ENCODE measurements at regions not wholly inside any gene's neighbourhood (a gene's known extent, or its start where the extent isn't known, plus 50 kb on each side); places are given as distances from the start of the nearest gene placed in this dataset.
"Not testable (repeated sequence)": the region's sequence is repeated elsewhere in the genome, so short reads cannot be mapped to it uniquely, and the experiment has no call there.

DNA sequence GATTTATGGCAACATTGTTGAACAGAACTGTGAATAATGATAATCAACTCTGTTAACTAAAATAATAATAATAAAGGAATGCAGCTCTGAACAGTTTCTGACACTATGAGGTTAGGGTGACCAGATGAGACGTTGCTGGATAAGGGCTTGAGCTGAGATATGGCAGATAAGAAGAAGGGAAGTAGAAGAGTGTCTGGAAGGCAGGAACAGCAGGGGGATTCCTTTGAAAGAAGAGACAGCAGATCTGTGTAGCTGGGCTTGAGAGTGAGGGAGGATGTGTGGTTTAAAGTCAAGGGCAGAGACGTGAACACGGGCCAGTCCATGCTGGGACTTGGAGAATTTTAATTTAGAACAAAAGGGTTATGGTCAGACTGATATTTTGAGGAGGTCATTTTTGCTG, 273.1 kb upstream of the SLC14A2 start:
- ChIA-PET POLR2A (no interaction called here), CTCF (no interaction called here)
- H3K4me1 Mint-ChIP-seq = no peaks in the 10 kb centered on the region
- H3K9me3 Mint-ChIP-seq = no peaks in the 10 kb centered on the region
- H3K27me3 Mint-ChIP-seq = no peaks in the 10 kb centered on the region
- no peak overlapping the region for H3K4me3 Mint-ChIP-seq
- no peak for DNase-seq
- no peak overlapping the region for H3K27ac Mint-ChIP-seq
- H3K36me3 Mint-ChIP-seq (ENCODE audit: low read depth) = no peaks in the 10 kb centered on the region

DNA sequence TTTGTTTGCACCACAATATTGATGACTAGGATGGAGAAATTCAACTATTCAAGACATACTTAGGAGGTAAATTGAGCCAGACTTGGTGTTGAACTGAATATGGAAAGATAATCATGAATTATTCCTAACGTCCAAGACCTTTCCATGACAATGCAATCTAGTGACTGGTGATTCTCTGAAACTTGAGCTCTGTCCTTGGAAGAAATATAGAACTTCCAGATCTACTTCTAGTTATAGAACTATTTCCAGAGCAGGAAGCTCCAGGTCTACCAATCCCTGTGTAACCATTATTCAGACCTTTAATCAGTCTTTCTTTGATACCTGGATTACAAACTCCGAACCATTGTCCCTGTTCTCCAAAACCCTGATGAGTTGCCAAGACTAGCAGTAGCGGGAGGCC, 272.6 kb upstream of the SLC14A2 start:
- Mint-ChIP-seq H3K4me3 (no peak overlapping the region), H3K36me3 (ENCODE audit: low read depth) (no peaks in the 10 kb centered on the region), H3K27me3 (no peaks in the 10 kb centered on the region), H3K4me1 (no peaks in the 10 kb centered on the region), H3K27ac (no peak overlapping the region), H3K9me3 (no peaks in the 10 kb centered on the region)
- no peak for DNase-seq
- CTCF ChIA-PET = no interaction called here
- POLR2A ChIA-PET = no interaction called here

DNA sequence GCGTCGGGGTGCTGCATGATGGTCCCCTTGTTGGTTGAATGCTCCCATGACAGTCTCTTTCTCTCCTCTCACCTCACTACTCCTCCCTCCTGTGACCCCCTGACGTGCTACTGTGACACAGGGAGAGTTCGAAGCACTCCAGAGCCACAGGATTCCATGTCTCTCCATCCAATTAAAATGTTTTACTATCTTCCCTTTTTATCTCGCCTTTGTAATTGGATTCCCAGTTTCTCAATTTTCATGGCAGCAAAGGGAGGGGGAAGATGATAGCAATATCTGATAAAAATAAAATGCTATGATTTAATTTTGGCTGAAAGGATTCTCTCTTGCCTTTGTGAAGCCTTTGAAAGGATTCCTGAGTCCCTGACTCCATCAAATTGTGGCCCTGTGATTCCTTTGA, 271.9 kb upstream of the SLC14A2 start:
- no peaks in the 10 kb centered on the region for H3K4me1 Mint-ChIP-seq
- POLR2A ChIA-PET = no interaction called here
- no peak overlapping the region for H3K27ac Mint-ChIP-seq
- no peaks in the 10 kb centered on the region for H3K36me3 Mint-ChIP-seq (ENCODE audit: low read depth)
- no peaks in the 10 kb centered on the region for H3K9me3 Mint-ChIP-seq
- H3K27me3 Mint-ChIP-seq = no peaks in the 10 kb centered on the region
- CTCF ChIA-PET = no interaction called here
- H3K4me3 Mint-ChIP-seq = no peak overlapping the region
- DNase-seq = no peak

DNA sequence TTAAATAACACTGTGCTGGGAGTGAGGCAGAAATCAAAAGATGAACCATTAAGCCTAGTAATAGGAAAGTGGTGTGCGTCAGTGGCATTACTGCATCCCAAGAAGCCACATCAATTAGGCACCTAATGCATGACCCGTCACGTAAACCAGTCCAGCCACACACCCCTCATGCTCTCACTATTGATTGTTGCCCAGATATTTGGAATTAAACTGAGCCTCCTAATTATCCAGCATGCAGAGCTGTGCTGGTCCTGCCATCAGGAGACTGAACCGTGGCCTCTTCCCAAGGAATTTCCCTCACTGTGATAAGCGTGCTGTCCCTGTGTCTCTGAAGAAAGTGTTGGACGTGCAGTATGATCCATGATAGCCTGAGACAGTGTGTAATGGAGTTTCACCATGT, 270.6 kb upstream of the SLC14A2 start:
- H3K4me3 Mint-ChIP-seq; DNase-seq; CTCF ChIA-PET; POLR2A ChIA-PET; H3K27ac Mint-ChIP-seq; H3K9me3 Mint-ChIP-seq; H3K4me1 Mint-ChIP-seq; H3K27me3 Mint-ChIP-seq; H3K36me3 Mint-ChIP-seq (ENCODE audit: low read depth): not testable (repeated sequence)

DNA sequence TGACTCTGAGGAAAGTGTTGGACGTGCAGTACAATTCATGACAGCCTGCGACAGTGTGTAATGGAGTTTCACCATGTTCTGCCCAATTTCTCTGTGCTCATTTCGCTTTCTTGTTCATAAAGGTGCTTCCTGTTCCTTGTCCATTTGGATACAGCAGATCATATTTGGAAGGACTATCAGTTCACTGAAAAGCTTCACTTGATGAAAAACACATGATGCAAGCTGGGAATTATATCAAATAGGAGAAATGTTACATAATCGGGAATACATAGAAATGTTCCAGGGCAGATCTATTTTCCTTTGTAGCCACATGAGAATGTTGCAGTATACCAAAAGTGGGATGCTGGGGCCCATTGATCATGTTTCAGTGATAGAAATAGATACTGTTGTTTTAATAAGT, 266.3 kb upstream of the SLC14A2 start:
- no peak overlapping the region for H3K27ac Mint-ChIP-seq
- H3K4me1 Mint-ChIP-seq = no peaks in the 10 kb centered on the region
- no peak overlapping the region for H3K4me3 Mint-ChIP-seq
- no peak for DNase-seq
- CTCF ChIA-PET = no interaction called here
- no peaks in the 10 kb centered on the region for H3K9me3 Mint-ChIP-seq
- no peaks in the 10 kb centered on the region for H3K27me3 Mint-ChIP-seq
- POLR2A ChIA-PET = no interaction called here
- H3K36me3 Mint-ChIP-seq (ENCODE audit: low read depth) = no peaks in the 10 kb centered on the region

DNA sequence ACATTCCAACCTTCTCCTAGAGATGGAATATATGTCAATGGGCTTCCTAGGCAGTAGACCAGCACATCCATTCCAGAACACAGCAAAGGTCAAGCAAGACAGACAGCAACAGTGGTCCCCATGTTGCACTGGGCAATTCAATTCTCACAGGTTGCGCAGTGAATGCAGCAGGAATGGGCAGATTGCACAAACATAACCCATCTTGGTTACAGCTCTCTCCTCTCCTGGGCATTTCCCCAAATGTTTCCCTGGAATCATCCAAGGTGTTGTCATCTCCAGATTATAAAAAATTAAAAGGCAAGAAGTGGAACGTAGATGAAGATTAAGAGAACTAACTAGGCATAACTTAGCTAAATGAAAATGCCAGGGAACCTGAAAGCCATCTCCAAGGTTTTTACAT, 265.8 kb upstream of the SLC14A2 start:
- Mint-ChIP-seq H3K27me3 (no peaks in the 10 kb centered on the region), H3K4me3 (no peak overlapping the region), H3K36me3 (ENCODE audit: low read depth) (no peaks in the 10 kb centered on the region), H3K27ac (no peak overlapping the region), H3K4me1 (no peaks in the 10 kb centered on the region), H3K9me3 (no peaks in the 10 kb centered on the region)
- DNase-seq = no peak
- POLR2A ChIA-PET = no interaction called here
- CTCF ChIA-PET = no interaction called here

DNA sequence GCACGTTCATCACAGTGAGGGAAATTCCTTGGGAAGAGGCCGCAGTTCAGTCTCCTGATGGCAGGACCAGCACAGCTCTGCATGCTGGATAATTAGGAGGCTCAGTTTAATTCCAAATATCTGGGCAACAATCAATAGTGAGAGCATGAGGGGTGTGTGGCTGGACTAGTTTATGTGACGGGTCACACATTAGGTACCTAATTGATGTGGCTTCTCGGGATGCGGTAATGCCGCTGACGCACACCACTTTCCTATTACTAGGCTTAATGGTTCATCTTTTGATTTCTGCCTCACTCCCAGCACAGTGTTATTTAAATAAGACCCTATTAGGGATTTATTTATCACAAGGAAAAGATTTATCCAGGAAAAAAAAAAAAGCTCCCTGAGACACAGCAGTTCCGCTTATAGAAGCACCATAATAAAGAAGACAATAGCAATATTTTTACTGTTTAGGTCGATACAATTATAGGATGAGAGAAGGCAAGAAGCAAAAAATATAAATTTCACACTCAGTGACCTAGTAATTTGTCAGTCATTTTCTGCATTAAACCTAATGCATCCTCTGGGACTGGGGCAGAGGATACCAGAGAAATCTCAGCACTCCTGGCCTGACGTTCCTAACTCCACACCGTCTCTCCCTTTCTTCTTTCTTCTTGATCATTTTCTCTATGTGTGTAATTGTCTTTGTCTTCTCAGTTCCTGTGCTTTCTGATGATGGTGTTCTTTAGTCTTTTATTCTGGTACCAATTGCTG, 264.7 kb upstream of the SLC14A2 start:
- no peak for DNase-seq
- H3K27ac Mint-ChIP-seq = no peak overlapping the region
- no peak overlapping the region for H3K4me3 Mint-ChIP-seq
- no peaks in the 10 kb centered on the region for H3K9me3 Mint-ChIP-seq
- no peaks in the 10 kb centered on the region for H3K36me3 Mint-ChIP-seq (ENCODE audit: low read depth)
- no peaks in the 10 kb centered on the region for H3K4me1 Mint-ChIP-seq
- CTCF ChIA-PET = interaction anchor here (0.7 kb wide), 1 partner anchor 34 kb away, joined by 3 read pairs; no protein-coding TSS in a partner anchor
- H3K27me3 Mint-ChIP-seq = no peaks in the 10 kb centered on the region
- POLR2A ChIA-PET = no interaction called here

DNA sequence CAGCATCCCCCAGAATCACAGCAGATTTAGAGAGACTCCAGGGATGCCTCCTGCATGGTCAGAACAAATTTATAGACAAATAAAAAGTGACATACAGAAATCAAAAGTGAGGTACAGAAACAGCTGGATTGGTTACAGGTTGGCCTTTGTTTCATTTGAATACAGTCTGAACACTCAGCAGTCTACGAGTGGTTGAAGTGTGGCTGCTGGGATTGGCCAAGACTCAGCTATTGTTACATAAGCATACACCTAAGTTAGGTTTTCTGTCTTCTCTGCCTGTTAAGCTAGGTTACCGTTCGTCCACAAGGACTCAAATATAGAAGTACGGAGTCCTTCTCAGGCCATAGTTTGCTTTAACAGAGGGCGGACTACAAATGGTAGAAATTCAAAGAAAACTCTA, 262.4 kb upstream of the SLC14A2 start:
- no peaks in the 10 kb centered on the region for H3K4me1 Mint-ChIP-seq
- no peak overlapping the region for H3K27ac Mint-ChIP-seq
- H3K4me3 Mint-ChIP-seq = no peak overlapping the region
- H3K9me3 Mint-ChIP-seq = no peaks in the 10 kb centered on the region
- DNase-seq = no peak
- CTCF ChIA-PET = no interaction called here
- no peaks in the 10 kb centered on the region for H3K27me3 Mint-ChIP-seq
- no peaks in the 10 kb centered on the region for H3K36me3 Mint-ChIP-seq (ENCODE audit: low read depth)
- POLR2A ChIA-PET = no interaction called here

DNA sequence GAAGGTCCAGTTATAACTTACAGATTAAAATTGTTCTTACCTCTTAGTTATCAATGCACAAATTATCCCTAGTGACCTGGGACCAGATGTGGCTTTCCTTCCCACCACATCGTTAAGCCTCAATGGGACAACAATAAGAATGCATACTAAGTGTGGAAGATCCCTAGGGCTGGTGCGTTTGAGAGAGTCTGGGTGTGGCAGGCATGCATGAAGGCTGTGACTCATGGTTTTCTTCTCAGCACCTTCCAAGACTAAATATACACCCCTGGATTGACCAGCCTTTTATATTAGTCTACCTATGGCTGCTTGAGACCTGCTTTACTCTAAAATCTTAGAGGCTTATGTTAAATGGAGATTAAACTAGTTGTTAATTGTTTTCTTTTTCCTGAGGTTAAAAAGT, 261.7 kb upstream of the SLC14A2 start:
- no peak overlapping the region for H3K4me3 Mint-ChIP-seq
- ChIA-PET POLR2A (no interaction called here), CTCF (no interaction called here)
- no peak overlapping the region for H3K27ac Mint-ChIP-seq
- H3K27me3 Mint-ChIP-seq = no peaks in the 10 kb centered on the region
- H3K9me3 Mint-ChIP-seq = no peaks in the 10 kb centered on the region
- no peaks in the 10 kb centered on the region for H3K4me1 Mint-ChIP-seq
- DNase-seq = no peak
- no peaks in the 10 kb centered on the region for H3K36me3 Mint-ChIP-seq (ENCODE audit: low read depth)

DNA sequence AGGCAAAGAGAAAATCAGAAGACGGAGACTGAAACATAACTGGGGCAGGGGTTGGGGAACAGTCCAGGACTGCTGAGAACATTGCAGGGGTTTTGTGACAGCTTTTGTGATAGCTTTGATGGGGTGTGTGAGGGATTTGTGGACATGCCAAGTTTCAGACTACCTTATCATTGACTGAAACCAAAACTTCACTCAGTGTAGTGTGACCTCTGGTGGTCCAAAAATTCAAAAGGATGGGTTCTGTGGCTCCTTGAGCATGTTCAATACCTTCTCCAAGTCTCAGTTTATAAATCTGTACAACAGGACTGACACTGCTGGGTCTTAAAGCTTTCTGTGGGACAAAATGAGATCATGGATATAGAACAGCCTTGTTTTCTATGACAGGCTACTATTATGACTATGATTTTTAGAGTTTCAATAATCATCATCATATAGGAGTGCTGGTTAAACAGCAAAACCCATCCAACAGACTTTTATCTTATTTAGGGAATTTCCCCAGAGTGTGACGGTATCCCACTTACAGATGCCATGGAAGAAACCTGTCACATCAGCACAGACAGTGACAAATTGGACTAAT, 259.2 kb upstream of the SLC14A2 start:
- no peak overlapping the region for H3K4me3 Mint-ChIP-seq
- no peak overlapping the region for H3K27ac Mint-ChIP-seq
- ChIA-PET CTCF (interaction anchor here (1.9 kb wide), 1 partner anchor 10 kb away, joined by 4 read pairs; no protein-coding TSS in a partner anchor), POLR2A (no interaction called here)
- DNase-seq = no peak
- no peaks in the 10 kb centered on the region for H3K4me1 Mint-ChIP-seq
- no peaks in the 10 kb centered on the region for H3K27me3 Mint-ChIP-seq
- H3K36me3 Mint-ChIP-seq (ENCODE audit: low read depth) = no peaks in the 10 kb centered on the region
- no peaks in the 10 kb centered on the region for H3K9me3 Mint-ChIP-seq

DNA sequence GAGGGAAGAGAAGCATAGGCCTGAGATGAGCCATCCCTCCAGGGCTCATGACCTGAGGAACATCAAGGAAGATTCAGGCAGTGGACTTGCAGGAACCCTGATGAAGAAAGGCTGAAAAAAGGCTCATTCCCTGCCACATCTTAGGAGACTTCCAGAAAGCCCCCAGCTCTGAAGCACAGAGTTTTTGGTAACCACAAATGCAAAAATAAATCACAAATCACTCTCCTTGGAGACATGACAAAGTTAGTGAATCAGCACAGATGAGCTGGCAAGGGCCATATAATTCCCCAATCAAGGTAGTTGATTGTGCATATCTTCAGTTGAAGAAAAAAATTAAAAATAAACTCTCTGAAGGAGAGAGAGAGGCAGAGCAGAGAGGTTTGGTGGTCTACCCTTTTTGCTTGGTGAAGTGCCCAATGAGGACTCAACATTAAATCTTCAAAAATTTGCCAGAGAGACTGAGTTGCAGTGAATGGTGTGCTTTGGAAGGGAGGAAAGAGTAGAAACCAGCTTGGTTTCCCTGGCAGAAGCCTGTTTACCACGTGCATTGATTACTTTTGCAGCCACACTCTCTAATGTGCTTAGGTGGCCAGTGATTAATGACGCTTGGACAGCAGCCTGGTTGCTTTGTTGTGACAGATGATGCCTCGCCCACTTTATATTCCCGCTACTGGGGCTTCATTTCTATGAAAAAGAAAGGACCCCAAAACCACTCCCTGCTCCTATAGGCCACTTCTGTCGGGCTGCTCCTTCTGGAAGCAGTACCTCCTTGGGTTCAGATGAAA, 257.4 kb upstream of the SLC14A2 start:
- CTCF ChIA-PET = interaction anchor here (1.9 kb wide), 1 partner anchor 9 kb away, joined by 4 read pairs; no protein-coding TSS in a partner anchor
- Mint-ChIP-seq H3K27me3 (no peaks in the 10 kb centered on the region), H3K36me3 (ENCODE audit: low read depth) (no peaks in the 10 kb centered on the region), H3K27ac (no peak overlapping the region), H3K4me1 (no peaks in the 10 kb centered on the region), H3K4me3 (no peak overlapping the region), H3K9me3 (no peaks in the 10 kb centered on the region)
- POLR2A ChIA-PET = no interaction called here
- DNase-seq = no peak

DNA sequence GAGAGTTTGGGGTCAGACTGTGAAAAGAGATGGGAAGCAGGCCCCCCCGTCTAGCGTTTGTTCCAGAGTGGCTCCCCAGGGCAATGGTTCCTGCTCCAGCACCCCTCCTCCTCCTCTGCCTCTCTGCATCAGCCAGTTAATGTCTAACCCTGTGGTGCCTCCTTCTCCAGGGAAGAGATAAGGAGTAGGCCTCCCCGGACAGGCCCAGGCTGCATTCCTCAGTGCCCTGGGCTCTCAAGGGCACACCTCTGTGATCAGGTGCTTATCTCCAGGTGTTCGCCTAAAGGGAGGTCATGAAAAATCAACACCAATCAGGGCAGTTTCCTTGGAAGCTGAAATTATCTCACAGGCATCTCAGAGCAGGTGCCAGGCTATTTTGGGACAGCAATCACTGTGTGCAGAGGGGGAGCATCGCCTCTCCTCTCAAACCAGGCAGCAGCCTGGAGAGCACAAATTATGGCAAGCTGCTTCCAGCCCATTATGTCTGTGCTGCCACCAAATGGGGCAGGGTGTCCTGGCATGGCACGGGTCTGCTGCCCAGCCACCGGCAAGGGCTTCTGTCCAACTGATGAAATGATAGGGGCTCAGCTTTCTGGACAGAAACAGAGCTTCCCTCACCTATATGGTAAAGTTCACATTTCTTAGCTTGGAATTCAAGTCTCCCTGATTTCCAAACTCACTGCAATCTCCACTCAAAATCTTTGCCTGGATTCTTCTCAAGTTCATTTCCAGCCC, 255.8 kb upstream of the SLC14A2 start:
- Mint-ChIP-seq H3K36me3 (ENCODE audit: low read depth) (no peaks in the 10 kb centered on the region), H3K27ac (no peak overlapping the region), H3K27me3 (no peaks in the 10 kb centered on the region), H3K4me3 (no peak overlapping the region), H3K4me1 (no peaks in the 10 kb centered on the region), H3K9me3 (no peaks in the 10 kb centered on the region)
- DNase-seq = no peak
- ChIA-PET CTCF (no interaction called here), POLR2A (no interaction called here)

DNA sequence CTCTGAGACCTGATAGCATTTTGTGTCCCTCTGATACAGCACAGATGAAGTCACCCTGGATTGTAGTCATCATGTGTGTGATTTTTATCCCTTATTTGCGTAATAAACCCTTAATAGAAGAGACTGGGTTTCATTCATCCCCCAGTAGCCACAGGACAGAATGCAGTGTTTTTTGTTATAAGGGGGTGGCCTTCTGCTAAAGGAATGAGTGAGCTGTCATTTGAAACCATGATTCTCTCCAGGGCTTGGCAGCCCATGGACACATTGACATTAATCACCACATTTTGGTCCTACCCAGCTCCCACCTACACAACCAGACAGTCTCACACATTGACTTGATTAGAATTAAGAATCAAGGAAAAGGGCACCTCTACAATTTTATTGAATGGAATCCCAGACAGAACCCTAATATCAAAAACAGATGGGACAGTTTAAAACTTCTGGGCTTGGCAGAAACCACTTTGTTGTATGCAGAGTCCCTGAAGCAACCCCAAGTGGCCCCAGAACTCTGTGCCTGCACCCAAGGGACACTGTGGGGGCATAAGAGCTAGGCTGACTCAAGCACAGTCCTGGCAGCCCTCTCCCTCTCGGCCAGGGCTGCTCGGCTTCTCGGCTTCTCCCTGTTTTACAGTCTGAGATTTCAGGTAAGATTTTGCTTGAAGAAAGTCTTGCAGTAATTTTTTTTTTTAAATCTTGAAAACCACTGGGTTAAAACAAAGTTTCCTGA, 254.0 kb upstream of the SLC14A2 start:
- no peaks in the 10 kb centered on the region for H3K9me3 Mint-ChIP-seq

More for the DNA sequence above, 254.0 kb upstream of the SLC14A2 start:
- Mint-ChIP-seq H3K36me3 (ENCODE audit: low read depth) (no peaks in the 10 kb centered on the region), H3K4me3 (no peak overlapping the region), H3K27me3 (no peaks in the 10 kb centered on the region), H3K27ac (no peak overlapping the region), H3K4me1 (no peaks in the 10 kb centered on the region)
- ChIA-PET CTCF (no interaction called here), POLR2A (no interaction called here)
- no peak for DNase-seq
